GM21737 (cell line): ENCODE measurements at regions not wholly inside any gene's neighbourhood (a gene's known extent, or its start where the extent isn't known, plus 50 kb on each side); places are given as distances from the start of the nearest gene placed in this dataset.
"Not testable (repeated sequence)": the region's sequence is repeated elsewhere in the genome, so short reads cannot be mapped to it uniquely, and the experiment has no call there.

ENCODE experiments used
- ATAC-seq: cut with Tn5 transposase; IDR thresholded peaks from one replicate; pipeline ENCODE4 v1.9.1; 2021; ENCODE audit warnings: mild to moderate bottlenecking, moderate library complexity; ENCODE audit not compliant: unreplicated experiment

- no peak for ATAC-seq
These were observed 824.6 kb upstream of the SEMA6D start for GRCh38 chr15:46892621-46893160.

GRCh38 chr15:46894644-46895043, 822.7 kb upstream of the SEMA6D start:
- ATAC-seq: no peak

DNA sequence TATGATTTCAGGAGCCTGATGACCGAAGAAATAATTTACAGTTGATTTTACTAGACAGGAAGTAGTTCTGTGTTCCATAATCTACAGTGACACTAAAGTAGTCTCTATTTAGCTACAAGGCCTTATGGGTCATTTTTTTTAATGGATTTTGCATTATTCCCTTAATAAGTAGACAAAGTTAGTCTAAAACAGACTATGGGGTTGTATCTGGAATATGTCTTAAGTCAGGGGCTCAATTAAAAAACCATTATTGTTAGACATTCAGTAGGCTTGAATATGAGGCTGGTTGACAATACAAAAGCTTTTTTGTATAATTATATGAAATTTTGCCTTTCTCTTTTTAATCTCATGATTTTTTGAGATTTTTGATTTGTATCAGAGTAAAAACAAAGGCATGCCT, 820.0 kb upstream of the SEMA6D start:
- ATAC-seq: no peak

DNA sequence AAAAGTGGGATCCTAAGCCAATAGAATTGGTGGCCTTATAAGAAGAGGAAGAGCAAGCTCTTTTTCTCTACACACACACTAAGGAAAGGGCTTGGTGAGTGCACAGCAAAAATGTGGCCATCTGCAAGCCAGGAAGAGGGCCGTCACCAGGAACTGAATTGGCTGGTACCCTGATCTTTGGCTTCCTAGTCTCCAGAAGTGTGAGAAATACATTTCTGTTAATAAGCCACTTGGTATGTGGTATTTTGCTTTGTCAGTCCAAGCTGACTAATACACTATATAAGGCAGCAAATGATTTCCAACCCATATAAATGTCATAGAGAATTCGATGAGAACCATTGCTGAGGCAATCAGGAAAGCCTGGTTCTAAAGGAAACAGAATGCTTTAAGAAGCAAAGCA, 816.3 kb upstream of the SEMA6D start:
- ATAC-seq: no peak

DNA sequence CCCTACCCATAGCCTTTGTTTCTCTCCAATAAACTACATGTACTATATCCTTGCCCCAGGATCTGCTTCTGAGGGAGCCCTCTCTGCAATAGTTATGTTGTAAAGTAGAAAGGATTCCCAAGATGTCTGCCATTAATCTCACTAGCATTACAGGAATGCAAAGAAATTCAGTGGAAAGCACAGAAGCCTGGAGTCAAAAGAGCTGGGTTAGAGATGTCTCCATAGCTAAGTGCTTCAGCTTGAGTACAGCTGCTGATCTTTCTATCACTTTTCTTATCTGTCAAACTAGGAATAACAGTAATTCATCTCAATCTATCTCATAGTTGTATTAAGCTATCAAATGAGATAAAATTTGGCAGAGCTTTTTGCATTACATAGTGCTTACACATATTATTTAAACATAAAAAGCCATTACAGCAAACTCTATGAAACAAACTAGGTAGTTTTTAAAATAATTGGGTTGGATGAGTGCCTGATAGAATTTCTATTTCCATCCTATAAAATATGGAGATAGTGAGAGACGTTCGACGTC, 799.5 kb upstream of the SEMA6D start:
- ATAC-seq: no peak

- ATAC-seq: no peak
These were observed 798.7 kb upstream of the SEMA6D start for GRCh38 chr15:46918462-46919140.

DNA sequence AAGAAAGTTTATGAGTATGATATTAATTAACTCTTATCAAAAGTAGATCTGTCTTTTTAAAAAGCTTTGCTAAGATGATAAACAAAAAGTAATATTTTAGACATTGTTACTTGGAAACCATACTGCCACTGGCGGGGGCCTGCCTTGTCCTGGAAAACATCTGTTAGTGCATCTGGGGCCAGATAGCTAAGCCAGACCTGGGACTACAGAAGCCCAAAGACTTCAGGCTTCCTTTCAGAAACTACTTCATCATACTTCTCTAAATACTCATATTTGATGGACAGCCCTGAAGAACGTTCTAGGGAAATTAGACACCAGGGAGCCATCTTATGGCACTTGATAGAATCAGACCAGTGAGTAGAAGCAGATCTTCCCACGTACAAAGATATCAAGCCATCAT, 795.4 kb upstream of the SEMA6D start:
- no peak for ATAC-seq

- ATAC-seq: no peak
These were observed 786.9 kb upstream of the SEMA6D start for GRCh38 chr15:46930426-46930825.

DNA sequence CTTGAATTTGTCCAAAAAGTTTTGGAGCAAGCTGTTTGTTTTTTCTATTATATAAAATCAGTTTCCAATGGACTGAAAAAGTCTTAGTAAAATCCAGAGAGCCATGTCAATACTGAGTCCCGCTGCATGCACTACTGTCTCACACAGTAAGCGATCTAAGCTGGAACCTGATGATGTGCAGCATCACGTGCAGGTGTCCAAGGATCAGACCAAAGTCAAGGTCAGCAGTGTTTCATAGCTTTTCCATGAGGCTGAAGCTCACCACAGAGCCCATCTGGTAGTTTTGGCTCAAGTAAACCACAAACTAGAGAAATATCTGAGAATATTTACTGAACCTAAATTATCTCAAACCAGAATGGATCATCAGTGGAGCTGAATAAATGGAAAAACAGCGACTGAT, 784.0 kb upstream of the SEMA6D start:
- no peak for ATAC-seq

GRCh38 chr15:46934851-46935250, 782.5 kb upstream of the SEMA6D start:
- no peak for ATAC-seq

- ATAC-seq: no peak
These were observed 779.1 kb upstream of the SEMA6D start for GRCh38 chr15:46938169-46938568.

DNA sequence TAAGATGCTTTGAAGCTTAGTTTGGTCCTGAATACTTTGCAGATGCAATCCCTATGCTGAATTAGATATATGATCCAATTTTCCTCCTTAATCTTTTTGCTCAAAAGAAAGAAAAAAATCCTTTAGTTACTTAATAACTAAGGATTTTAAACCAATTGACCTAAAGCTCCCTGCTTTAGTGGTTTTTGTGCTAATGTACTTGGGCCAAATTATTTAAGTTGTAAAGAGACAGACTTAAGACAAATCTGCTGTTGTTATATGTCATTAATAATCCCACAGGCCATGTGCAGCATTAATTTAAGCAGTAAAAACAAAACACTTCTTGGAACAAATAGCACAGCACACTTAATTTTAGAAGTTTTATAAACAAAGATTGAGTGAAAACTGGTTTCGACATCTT, 776.1 kb upstream of the SEMA6D start:
- ATAC-seq: no peak

- ATAC-seq: no peak
These were observed 770.4 kb upstream of the SEMA6D start for GRCh38 chr15:46946953-46947352.

DNA sequence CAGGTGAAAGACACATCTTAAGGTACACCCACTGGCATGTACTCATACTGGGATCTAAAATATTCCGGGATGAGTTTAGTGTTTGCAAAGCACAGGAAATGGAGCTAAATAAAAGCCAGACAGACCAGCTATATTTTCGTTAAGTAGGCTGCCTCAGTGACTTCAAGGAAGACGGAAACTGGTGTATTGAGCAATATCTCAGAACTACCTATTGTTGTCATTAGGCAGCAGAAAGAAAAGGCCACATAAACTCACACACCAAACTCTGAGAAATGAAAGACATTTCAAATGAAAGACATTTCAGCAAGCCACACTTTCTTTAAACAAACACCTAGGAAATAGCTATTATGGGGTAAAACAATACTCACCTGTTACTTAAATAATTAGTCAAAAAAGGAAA, 761.7 kb upstream of the SEMA6D start:
- ATAC-seq: no peak

DNA sequence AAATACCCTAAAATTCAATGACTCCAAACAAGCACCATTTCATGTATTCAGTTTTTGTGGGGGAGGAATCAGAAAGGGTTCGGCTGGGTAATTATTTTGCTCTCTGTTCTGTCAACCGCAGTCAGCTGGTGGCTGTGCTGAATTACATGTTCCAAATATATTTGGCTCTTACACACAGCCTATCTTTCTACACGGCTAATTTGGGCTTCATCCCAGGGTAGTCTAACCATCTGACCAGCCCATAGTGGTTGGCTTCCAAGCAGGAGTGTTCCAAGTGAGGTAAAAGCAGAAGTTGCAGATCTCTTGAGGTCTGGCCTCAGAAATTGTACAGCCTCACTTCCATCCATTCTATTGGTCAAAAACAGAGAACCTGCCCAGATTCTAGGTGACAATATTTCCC, 760.8 kb upstream of the SEMA6D start:
- no peak for ATAC-seq

- ATAC-seq: no peak
These were observed 760.4 kb upstream of the SEMA6D start for GRCh38 chr15:46956881-46957280.

DNA sequence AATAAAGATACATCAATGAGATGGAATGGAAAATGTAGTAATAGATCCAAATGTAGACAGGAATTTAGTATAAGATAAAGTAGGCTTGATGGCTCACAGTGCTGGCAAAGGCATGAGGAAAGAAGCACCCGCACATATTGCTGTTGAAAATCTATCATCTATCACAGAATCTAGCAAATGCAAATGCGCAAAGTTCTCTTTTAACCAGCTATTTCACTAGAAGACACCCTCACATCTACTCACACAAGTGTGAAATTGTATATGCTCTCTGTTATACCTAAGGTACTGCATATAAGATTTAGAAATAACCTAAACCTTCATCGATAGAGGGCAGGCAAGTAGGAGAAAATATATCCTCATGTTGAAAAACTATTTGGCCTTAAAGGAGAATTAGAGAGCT, 756.7 kb upstream of the SEMA6D start:
- no peak for ATAC-seq

GRCh38 chr15:46961795-46962194, 755.5 kb upstream of the SEMA6D start:
- no peak for ATAC-seq

DNA sequence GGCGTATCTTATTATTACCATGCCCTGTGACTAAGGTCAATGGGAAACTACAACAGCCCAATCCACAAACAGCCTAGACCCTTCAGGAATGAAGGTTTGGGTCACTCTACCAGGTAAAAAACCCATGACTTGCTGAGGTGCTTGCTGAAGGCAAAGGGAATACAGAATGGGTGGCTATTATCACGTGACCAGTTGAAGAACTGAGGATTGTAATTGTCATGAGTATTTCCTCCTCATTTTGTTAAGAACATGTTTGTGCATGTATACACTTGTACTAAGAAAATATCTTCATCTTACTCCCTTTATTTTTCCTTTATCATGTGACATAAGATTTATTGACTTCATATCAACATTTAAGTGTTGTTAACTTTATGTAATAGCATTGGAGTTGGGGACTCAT, 729.2 kb upstream of the SEMA6D start:
- not testable (repeated sequence) for ATAC-seq

- no peak for ATAC-seq
These were observed 720.9 kb upstream of the SEMA6D start for GRCh38 chr15:46996359-46996758.

GRCh38 chr15:46997501-46997900, 719.8 kb upstream of the SEMA6D start:
- ATAC-seq: no peak

GRCh38 chr15:47003568-47003967, 713.7 kb upstream of the SEMA6D start:
- no peak for ATAC-seq

DNA sequence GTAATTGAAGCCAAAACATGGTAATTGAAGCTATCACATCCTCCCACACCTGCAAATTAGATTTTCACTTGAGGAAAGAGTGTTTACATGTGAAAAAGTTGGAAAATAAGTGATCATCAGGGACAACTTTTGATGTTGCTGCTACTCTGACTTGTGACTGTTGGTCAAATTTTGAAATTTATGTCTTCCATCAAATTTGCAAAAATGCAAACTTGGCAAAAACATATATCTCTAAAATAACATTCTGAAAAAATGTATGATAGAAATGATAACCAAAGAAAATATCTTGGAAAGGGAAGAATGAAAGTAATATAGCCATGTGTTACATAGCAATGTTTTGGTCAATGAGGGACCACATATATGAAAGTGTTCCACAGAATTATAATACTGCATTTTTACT, 703.9 kb upstream of the SEMA6D start:
- no peak for ATAC-seq
